ENCODE measurements at regions not wholly inside any gene's neighbourhood (a gene's known extent, or its start where the extent isn't known, plus 50 kb on each side); places are given as distances from the start of the nearest gene placed in this dataset.
"Not testable (repeated sequence)": the region's sequence is repeated elsewhere in the genome, so short reads cannot be mapped to it uniquely, and the experiment has no call there.

DNA sequence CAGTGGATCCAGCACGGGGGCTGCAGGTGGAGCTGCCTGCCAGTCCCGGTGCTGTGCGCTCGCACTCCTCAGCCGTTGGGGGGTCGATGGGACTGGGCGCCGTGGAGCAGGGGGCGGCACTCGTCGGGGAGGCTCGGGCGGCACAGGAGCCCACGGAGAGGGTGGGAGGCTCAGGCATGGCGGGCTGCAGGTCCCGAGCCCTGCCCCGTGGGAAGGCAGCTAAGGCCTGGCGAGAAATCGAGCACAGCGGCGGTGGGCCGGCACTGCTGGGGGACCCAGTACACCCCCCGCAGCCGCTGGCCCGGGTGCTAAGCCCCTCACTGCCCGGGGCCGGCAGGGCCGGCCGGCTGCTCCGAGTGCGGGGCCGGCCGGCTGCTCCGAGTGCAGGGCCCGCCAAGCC, 52.3 kb upstream of the MARK1 start:
- DNase-seq; intact Hi-C loops (cut with DNase I; ENCODE audit: low total_unique reads); H3K4me3 ChIP-seq; H3K9me3 ChIP-seq; H3K36me3 ChIP-seq; H3K27me3 ChIP-seq; ATAC-seq; H3K4me1 ChIP-seq; in situ Hi-C loops (cut with MboI; ENCODE audit: low sequenced_read_pairs in 4 of 4); H3K27ac ChIP-seq: not testable (repeated sequence)

DNA sequence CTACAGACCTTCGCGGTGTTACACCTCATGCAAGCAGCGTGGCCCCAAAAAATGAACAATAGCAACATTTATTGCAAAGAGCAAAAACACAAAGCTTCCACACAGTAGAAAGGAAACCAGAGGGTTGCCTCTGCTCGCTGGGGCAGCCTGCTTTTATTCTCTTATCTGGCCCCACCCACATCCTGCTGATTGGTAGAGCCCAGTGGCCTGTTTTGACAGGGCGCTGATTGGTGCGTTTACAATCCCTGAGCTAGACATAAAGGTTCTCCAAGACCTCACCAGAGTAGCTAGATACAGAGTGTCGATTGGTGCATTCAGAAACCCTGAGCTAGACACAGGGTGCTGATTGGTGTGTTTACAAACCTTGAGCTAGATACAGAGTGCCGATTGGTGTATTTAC, 52.8 kb upstream of the MARK1 start:
- H3K4me1 ChIP-seq; intact Hi-C loops (cut with DNase I; ENCODE audit: low total_unique reads); H3K27ac ChIP-seq; H3K36me3 ChIP-seq; H3K4me3 ChIP-seq; H3K27me3 ChIP-seq; in situ Hi-C loops (cut with MboI; ENCODE audit: low sequenced_read_pairs in 4 of 4); ATAC-seq; DNase-seq; H3K9me3 ChIP-seq: not testable (repeated sequence)

DNA sequence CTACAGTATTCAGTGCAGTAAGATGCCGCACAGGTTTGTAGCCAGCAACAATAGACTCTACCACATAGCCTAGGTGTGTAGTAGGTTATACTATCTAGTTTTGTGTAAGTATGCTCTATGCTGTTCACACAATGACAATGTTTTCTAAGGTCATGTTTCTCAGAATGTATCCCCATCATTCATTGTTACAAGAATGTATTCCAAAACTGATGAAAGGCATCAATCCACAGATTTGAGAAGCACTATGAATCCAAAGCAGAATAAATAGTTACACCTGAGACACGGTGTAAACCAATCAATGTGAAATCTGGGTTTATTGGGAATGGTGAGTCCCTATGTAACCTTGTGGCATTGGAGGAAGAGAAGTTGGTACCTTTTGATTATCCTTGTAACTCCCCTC, 54.5 kb upstream of the MARK1 start:
- H3K27me3 ChIP-seq: no peaks in the 10 kb centered on the region
- no peak overlapping the region for H3K4me3 ChIP-seq
- in situ Hi-C loops (cut with MboI; ENCODE audit: low sequenced_read_pairs in 4 of 4): no loop called here
- intact Hi-C loops (cut with DNase I; ENCODE audit: low total_unique reads): no loop called here
- H3K36me3 ChIP-seq: no peaks in the 10 kb centered on the region
- no peaks in the 10 kb centered on the region for H3K9me3 ChIP-seq
- DNase-seq (no peak), ATAC-seq (no peak)
- TF ChIP-seq POLR2A (IDR thresholded peaks at IDR 0.05): no peak
- TF ChIP-seq, protein P1, sequence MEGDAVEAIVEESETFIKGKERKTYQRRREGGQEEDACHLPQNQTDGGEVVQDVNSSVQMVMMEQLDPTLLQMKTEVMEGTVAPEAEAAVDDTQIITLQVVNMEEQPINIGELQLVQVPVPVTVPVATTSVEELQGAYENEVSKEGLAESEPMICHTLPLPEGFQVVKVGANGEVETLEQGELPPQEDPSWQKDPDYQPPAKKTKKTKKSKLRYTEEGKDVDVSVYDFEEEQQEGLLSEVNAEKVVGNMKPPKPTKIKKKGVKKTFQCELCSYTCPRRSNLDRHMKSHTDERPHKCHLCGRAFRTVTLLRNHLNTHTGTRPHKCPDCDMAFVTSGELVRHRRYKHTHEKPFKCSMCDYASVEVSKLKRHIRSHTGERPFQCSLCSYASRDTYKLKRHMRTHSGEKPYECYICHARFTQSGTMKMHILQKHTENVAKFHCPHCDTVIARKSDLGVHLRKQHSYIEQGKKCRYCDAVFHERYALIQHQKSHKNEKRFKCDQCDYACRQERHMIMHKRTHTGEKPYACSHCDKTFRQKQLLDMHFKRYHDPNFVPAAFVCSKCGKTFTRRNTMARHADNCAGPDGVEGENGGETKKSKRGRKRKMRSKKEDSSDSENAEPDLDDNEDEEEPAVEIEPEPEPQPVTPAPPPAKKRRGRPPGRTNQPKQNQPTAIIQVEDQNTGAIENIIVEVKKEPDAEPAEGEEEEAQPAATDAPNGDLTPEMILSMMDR (IDR thresholded peaks at IDR 0.05 in 4 of 5, conservative IDR thresholded peaks at IDR 0.05 in 1 of 5): no peak
- H3K4me1 ChIP-seq: no peaks in the 10 kb centered on the region
- H3K27ac ChIP-seq: no peak overlapping the region

DNA sequence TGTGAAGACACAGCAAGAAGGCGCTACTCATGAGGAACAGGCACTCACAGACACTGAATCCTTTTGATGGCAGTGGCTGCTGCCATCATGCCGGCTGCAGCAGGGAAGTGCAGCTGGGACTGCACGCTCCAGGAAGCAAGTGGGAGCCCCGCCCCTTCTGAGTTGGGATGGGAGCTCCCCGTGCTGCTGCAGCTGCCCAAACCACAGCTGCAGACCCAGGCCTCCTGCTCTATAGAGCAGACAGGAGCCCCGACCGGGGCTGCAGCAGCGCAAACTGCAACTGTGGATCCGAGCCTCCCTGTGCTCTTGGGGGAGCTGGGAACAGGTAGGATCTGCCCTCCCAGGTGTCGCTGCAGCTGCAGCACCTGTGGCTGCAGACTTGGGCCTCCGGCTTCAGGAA, 65.2 kb upstream of the MARK1 start:
- Histone ChIP-seq H3K27me3 (no peaks in the 10 kb centered on the region), H3K4me1 (no peaks in the 10 kb centered on the region), H3K9me3 (no peaks in the 10 kb centered on the region), H3K4me3 (no peak overlapping the region), H3K27ac (no peak overlapping the region), H3K36me3 (no peaks in the 10 kb centered on the region)
- no peak for TF ChIP-seq POLR2A (IDR thresholded peaks at IDR 0.05)
- TF ChIP-seq, protein P1 (IDR thresholded peaks at IDR 0.05 in 4 of 5, conservative IDR thresholded peaks at IDR 0.05 in 1 of 5): no peak
- ATAC-seq (no peak), DNase-seq (no peak)
- in situ Hi-C loops (cut with MboI; ENCODE audit: low sequenced_read_pairs in 4 of 4) (no loop called here), intact Hi-C loops (cut with DNase I; ENCODE audit: low total_unique reads) (no loop called here)

DNA sequence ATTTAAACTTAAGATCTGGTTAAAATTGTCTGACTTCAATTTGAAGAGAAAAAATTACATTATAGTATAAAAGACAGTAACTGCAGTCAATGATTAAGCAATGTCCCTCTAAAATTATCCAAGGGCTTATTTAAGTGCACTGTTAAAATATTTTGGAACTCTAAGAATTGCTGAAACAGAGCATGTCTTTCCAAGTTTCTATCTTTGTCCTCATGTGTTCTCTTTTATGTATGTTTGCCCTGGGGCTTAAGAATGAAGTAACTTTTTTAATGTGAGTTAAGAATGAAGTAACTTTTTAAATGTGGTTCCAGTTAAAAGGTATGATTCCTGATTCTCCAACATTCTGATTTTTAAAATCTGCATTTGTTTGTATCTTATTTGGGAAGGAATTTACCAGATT, 69.0 kb upstream of the MARK1 start:
- TF ChIP-seq, protein P1 (IDR thresholded peaks at IDR 0.05 in 4 of 5, conservative IDR thresholded peaks at IDR 0.05 in 1 of 5): no peak
- no peak for TF ChIP-seq POLR2A (IDR thresholded peaks at IDR 0.05)
- Histone ChIP-seq H3K36me3 (no peaks in the 10 kb centered on the region), H3K9me3 (no peaks in the 10 kb centered on the region), H3K4me3 (no peak overlapping the region), H3K27ac (no peak overlapping the region), H3K27me3 (no peaks in the 10 kb centered on the region), H3K4me1 (no peaks in the 10 kb centered on the region)
- ATAC-seq (no peak), DNase-seq (no peak)
- intact Hi-C loops (cut with DNase I; ENCODE audit: low total_unique reads): no loop called here
- in situ Hi-C loops (cut with MboI; ENCODE audit: low sequenced_read_pairs in 4 of 4): no loop called here

DNA sequence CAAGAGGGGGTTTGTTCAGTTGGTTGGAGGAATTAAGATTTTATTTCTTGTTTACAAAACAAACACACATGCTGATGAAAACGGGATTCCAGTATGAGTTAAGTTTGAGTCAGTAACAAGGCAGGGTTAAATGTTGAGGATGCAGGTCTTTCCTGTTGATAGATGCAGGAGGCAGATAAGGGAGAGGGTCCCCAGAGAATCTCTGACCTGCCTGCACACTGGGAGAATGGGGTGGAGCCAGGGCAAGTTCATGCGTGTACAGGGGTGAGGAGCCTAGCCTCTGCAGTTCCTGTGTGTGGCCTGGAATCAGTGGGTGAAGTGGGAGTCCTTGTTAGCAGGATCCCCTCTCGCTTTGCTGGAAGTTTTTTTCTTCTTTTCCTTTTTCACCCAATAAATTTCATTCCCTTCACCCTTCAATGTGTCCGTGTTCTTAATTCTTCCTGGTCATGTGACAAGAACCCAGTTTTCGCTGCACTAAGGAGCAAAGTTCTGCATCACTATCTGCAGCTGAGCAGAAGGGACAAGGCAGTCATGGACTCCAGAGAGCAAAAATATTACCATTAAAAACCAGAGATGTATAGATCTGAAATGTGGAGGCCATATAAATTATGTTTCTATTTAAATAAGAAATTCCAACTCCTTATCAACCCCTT, 69.9 kb upstream of the MARK1 start:
- Histone ChIP-seq H3K4me1 (no peaks in the 10 kb centered on the region), H3K4me3 (no peak overlapping the region), H3K9me3 (no peaks in the 10 kb centered on the region), H3K36me3 (no peaks in the 10 kb centered on the region), H3K27me3 (no peaks in the 10 kb centered on the region), H3K27ac (no peak overlapping the region)
- intact Hi-C loops (cut with DNase I; ENCODE audit: low total_unique reads) (no loop called here), in situ Hi-C loops (cut with MboI; ENCODE audit: low sequenced_read_pairs in 4 of 4) (no loop called here)
- ATAC-seq: no peak
- no peak for TF ChIP-seq POLR2A (IDR thresholded peaks at IDR 0.05)
- TF ChIP-seq, protein P1 (IDR thresholded peaks at IDR 0.05 in 4 of 5, conservative IDR thresholded peaks at IDR 0.05 in 1 of 5): no peak
- no peak for DNase-seq

Data from gastrocnemius medialis (tissue), 4 donors.